ENCODE measurements at regions not wholly inside any gene's neighbourhood (a gene's known extent, or its start where the extent isn't known, plus 50 kb on each side); places are given as distances from the start of the nearest gene placed in this dataset.
"Not testable (repeated sequence)": the region's sequence is repeated elsewhere in the genome, so short reads cannot be mapped to it uniquely, and the experiment has no call there.

GRCh38 chr3:162678941-162679340, 1182.3 kb downstream of the OTOL1 start:
- Histone ChIP-seq H3K9ac (no peak overlapping the region), H4K20me1 (no peaks in the 10 kb centered on the region), H3K9me3 (replicated peaks in 1 of 11) (no peaks in the 10 kb centered on the region), H3K4me1 (no peaks in the 10 kb centered on the region), H3K36me3 (no peaks in the 10 kb centered on the region), H3K27me3 (no peaks in the 10 kb centered on the region), H3K4me3 (no peak overlapping the region), H3K4me2 (no peak overlapping the region), H3K27ac (no peak overlapping the region)
- TF ChIP-seq Cebpa-rat (IDR thresholded peaks at IDR 0.05), result no peak

DNA sequence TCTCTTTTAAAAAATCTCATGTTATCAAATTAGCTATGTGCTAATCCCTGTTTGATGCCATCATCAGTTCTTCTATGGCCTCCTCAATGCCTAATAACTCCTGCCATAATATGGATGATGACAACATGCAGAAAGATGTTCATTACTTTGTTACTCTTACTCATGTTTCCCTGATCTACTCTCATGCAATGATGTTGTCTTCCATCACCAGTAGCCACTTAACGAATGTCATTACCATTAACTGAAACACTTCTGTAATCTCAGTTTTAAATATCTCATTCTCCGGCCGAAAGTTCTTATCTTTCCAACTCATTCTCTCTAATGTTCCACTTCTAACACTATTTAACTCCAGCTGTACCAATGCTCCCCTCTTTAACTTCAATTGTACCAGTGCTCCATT, 1187.7 kb downstream of the OTOL1 start:
- no peak overlapping the region for H3K27ac ChIP-seq
- no peaks in the 10 kb centered on the region for H4K20me1 ChIP-seq
- TF ChIP-seq Cebpa-rat (IDR thresholded peaks at IDR 0.05), result no peak
- peaks cover 0 to 12% (median 0%) of the 10 kb centered on the region in 11 experiments; a peak in 4 of 22 replicates for H3K9me3 ChIP-seq (replicated peaks in 1 of 11)
- H3K4me1 ChIP-seq, result no peaks in the 10 kb centered on the region
- no peak overlapping the region for H3K4me2 ChIP-seq
- H3K27me3 ChIP-seq, result no peaks in the 10 kb centered on the region
- no peak overlapping the region for H3K9ac ChIP-seq
- H3K36me3 ChIP-seq, result no peaks in the 10 kb centered on the region
- no peak overlapping the region for H3K4me3 ChIP-seq

GRCh38 chr3:162699291-162699690, 1202.7 kb downstream of the OTOL1 start:
- Histone ChIP-seq H3K4me2 (no peak overlapping the region), H3K9ac (no peak overlapping the region), H3K4me3 (no peak overlapping the region), H3K27ac (no peak overlapping the region), H3K36me3 (no peaks in the 10 kb centered on the region), H3K9me3 (replicated peaks in 1 of 11) (peaks cover 0 to 16% (median 11%) of the 10 kb centered on the region in 11 experiments; a peak in 14 of 22 replicates), H3K4me1 (0 out of 20 replicates have a peak, but pooled peaks cover 0 to 1% (median 0%) of the 10 kb centered on the region in 10 experiments), H4K20me1 (no peaks in the 10 kb centered on the region; a peak in 1 of 22 replicates), H3K27me3 (no peaks in the 10 kb centered on the region)
- no peak for TF ChIP-seq Cebpa-rat (IDR thresholded peaks at IDR 0.05)

- Histone ChIP-seq H3K27me3 (no peaks in the 10 kb centered on the region), H3K36me3 (no peaks in the 10 kb centered on the region), H3K27ac (no peak overlapping the region), H3K4me1 (0 out of 20 replicates have a peak, but pooled peaks cover 0 to 8% (median 0%) of the 10 kb centered on the region in 10 experiments), H4K20me1 (no peaks in the 10 kb centered on the region; a peak in 1 of 22 replicates), H3K9me3 (replicated peaks in 1 of 11) (peaks cover 0 to 16% (median 11%) of the 10 kb centered on the region in 11 experiments; a peak in 14 of 22 replicates), H3K4me2 (no peak overlapping the region), H3K9ac (no peak overlapping the region), H3K4me3 (no peak overlapping the region)
- TF ChIP-seq Cebpa-rat (IDR thresholded peaks at IDR 0.05), result no peak
Observed at GRCh38 chr3:162701211-162701610, 1204.6 kb downstream of the OTOL1 start.

DNA sequence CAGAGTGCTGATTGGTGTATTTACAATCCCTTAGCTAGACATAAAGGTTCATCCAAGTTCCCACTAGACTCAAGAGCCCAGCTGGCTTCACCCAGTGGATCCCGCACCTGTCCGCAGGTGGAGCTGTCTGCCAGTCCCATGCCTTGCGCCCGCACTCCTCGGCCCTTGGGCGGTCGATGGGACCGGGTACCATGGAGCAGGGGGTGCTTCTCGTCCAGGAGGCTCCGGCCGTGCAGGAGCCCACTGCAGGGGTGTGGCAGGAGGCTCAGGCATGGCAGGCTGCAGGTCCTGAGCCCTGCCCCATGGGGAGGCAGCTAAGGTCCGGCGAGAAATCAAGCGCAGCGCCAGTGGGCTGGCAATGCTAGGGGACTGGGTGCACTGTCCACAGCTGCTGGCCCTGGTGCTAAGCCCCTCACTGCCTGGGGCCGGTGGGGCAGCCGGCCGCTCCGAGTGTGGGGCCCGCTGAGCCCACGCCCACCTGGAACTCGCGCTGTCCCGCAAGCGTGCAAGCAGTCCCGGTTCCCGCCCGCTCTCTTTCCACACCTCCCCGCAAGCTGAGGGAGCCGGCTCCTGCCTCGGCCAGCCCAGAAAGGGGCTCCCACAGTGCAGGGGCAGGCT, 1206.3 kb downstream of the OTOL1 start:
- Histone ChIP-seq H3K36me3 (no peaks in the 10 kb centered on the region), H3K9me3 (replicated peaks in 1 of 11) (peaks cover 0 to 16% (median 11%) of the 10 kb centered on the region in 11 experiments; a peak in 14 of 22 replicates), H4K20me1 (no peaks in the 10 kb centered on the region; a peak in 1 of 22 replicates), H3K9ac (no peak overlapping the region), H3K4me1 (0 out of 20 replicates have a peak, but pooled peaks cover 0 to 8% (median 0%) of the 10 kb centered on the region in 10 experiments), H3K27ac (no peak overlapping the region), H3K4me2 (no peak overlapping the region), H3K27me3 (no peaks in the 10 kb centered on the region), H3K4me3 (no peak overlapping the region)
- no peak for TF ChIP-seq Cebpa-rat (IDR thresholded peaks at IDR 0.05)

GRCh38 chr3:162704238-162704637, 1207.6 kb downstream of the OTOL1 start:
- Histone ChIP-seq H3K9ac (no peak overlapping the region), H3K36me3 (no peaks in the 10 kb centered on the region), H4K20me1 (no peaks in the 10 kb centered on the region; a peak in 1 of 22 replicates), H3K4me1 (0 out of 20 replicates have a peak, but pooled peaks cover 0 to 8% (median 0%) of the 10 kb centered on the region in 10 experiments), H3K27me3 (no peaks in the 10 kb centered on the region), H3K27ac (no peak overlapping the region), H3K4me2 (0 out of 22 replicates have a peak overlapping the region, but pooled peaks of 2 of the 11 experiments have one; percentile 17 to 21), H3K9me3 (replicated peaks in 1 of 11) (peaks cover 0 to 16% (median 11%) of the 10 kb centered on the region in 11 experiments; a peak in 14 of 22 replicates), H3K4me3 (no peak overlapping the region)
- TF ChIP-seq Cebpa-rat (IDR thresholded peaks at IDR 0.05), result no peak

DNA sequence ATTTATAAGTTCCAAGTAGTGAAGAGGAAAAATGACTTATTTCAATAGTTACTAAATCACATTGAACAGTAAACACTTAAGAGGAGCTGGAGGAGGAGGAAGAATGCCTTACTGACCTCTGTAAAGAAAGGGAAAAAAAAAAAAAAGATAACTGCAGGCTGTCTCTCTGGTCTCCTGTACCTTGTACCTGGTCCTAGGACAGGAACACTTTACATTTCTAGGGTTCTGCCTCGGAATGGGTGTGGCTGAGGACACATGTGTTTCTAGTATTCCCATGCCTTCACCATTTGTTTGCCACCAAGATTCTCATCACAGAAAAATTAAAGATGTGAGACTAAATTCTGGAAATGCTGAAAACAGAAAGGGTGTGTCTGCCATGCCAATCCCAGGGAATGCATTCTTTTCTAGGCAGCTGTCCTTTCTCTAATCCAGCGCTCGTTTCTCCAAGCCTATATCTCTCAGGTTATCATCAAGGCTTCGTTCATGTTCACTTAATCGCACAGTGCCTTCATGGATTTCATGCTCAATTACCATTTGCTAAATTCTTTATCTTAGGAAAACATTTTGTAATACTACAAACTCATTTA, 1208.3 kb downstream of the OTOL1 start:
- no peaks in the 10 kb centered on the region for H3K27me3 ChIP-seq
- TF ChIP-seq Cebpa-rat (IDR thresholded peaks at IDR 0.05), result no peak
- no peak overlapping the region for H3K4me3 ChIP-seq
- H3K36me3 ChIP-seq, result no peaks in the 10 kb centered on the region
- H3K27ac ChIP-seq, result no peak overlapping the region
- peaks cover 0 to 17% (median 11%) of the 10 kb centered on the region in 11 experiments; a peak in 16 of 22 replicates for H3K9me3 ChIP-seq (replicated peaks in 1 of 11)
- H4K20me1 ChIP-seq, result no peaks in the 10 kb centered on the region; a peak in 1 of 22 replicates
- H3K4me1 ChIP-seq, result 0 out of 20 replicates have a peak, but pooled peaks cover 0 to 8% (median 0%) of the 10 kb centered on the region in 10 experiments
- H3K4me2 ChIP-seq, result no peak overlapping the region
- H3K9ac ChIP-seq, result no peak overlapping the region

DNA sequence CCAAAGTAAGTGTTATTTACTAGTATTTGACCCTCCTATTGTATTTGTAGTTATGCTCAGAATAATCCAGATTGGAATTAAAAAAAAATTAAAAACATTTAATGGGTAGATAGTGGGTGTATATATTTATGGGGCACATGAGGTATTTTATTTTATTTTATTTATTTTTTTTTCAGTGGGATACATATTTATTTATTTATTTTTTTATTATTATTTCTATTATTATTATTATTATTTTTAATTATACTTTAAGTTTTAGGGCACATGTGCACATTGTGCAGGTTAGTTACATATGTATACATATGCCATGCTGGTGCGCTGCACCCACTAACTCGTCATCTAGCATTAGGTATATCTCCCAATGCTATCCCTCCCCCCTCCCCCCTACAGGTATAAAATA, 1211.8 kb downstream of the OTOL1 start:
- not testable (repeated sequence) for H3K4me2 ChIP-seq; H3K27ac ChIP-seq; H4K20me1 ChIP-seq; H3K9me3 ChIP-seq (replicated peaks in 1 of 11); H3K27me3 ChIP-seq; H3K36me3 ChIP-seq; H3K4me1 ChIP-seq; H3K9ac ChIP-seq; H3K4me3 ChIP-seq

DNA sequence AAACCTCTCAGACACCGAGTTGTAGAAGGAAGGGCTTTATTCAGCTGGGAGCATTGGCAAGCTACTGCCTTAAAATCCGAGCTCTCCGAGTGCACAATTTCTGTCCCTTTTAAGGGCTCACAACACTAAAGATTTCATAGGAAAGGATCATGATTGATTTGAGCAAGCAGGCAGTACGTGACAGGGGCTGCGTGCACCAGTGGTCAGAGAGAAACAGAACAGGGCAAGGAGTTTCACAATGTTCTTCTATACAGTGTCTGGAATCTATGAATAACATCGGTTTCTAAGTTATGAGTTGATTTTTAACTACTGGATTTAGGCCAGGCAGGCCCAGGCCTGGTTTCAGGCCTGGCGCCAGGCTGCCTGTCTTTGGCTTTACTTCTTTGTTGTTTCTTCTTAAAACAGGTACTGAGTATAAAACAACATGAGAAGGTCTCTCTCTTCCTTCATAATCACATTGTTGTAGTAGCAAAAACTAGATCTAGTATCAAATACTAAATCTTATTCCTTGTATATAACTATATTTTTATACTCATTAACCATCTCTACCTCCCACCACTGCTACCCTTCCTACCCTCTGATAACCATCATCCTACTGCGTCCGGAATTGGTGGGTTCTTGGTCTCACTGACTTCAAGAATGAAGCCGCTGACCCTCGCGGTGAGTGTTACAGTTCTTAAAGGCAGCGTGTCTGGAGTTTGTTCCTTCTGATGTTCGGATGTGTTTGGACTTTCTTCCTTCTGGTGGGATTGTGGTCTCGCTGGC, 1212.5 kb downstream of the OTOL1 start:
- H3K9ac ChIP-seq; H3K36me3 ChIP-seq; H3K9me3 ChIP-seq (replicated peaks in 1 of 11); H3K4me2 ChIP-seq; H3K4me1 ChIP-seq; H3K27me3 ChIP-seq; H4K20me1 ChIP-seq; H3K4me3 ChIP-seq: not testable (repeated sequence)
- peak overlapping the region in 1 of 11 experiments; percentile 26; a peak in 1 of 22 replicates for H3K27ac ChIP-seq

Data from BLaER1 treated with 17β-estradiol and CSF1 and Interleukin-3, amounts not matched to agents 10 nM and 100 nM (cell line).